Epidermal melanocyte (primary cell): ENCODE measurements at regions not wholly inside any gene's neighbourhood (a gene's known extent, or its start where the extent isn't known, plus 50 kb on each side); places are given as distances from the start of the nearest gene placed in this dataset.
"Not testable (repeated sequence)": the region's sequence is repeated elsewhere in the genome, so short reads cannot be mapped to it uniquely, and the experiment has no call there.

Experiments
- DNase-seq: peaks from one replicate; pipeline ENCODE4 v3.0.0; 2011; ENCODE audit warnings: low spot score; ENCODE audit not compliant: insufficient read length

GRCh38 chr1:191327868-191328267 lies 830.4 kb upstream of the RGS18 start:
- DNase-seq: no peak

GRCh38 chr1:191343816-191344215 lies 814.4 kb upstream of the RGS18 start:
- DNase-seq: no peak

- DNase-seq: no peak
These were observed 811.9 kb upstream of the RGS18 start for GRCh38 chr1:191346381-191346780.

- DNase-seq: no peak
These were observed 809.9 kb upstream of the RGS18 start for GRCh38 chr1:191348328-191348727.

GRCh38 chr1:191350938-191351337 lies 807.3 kb upstream of the RGS18 start:
- DNase-seq: no peak

- DNase-seq: no peak
These were observed 799.5 kb upstream of the RGS18 start for GRCh38 chr1:191358724-191359123.

- DNase-seq: no peak
These were observed 791.6 kb upstream of the RGS18 start for GRCh38 chr1:191366686-191367085.

GRCh38 chr1:191368891-191369654 lies 789.2 kb upstream of the RGS18 start:
- no peak for DNase-seq

GRCh38 chr1:191371626-191372025 lies 786.6 kb upstream of the RGS18 start:
- DNase-seq: no peak

- DNase-seq: no peak
These were observed 770.0 kb upstream of the RGS18 start for GRCh38 chr1:191388283-191388682.

- no peak for DNase-seq
These were observed 761.6 kb upstream of the RGS18 start for GRCh38 chr1:191396622-191397021.

GRCh38 chr1:191398551-191398950 lies 759.7 kb upstream of the RGS18 start:
- DNase-seq: no peak

GRCh38 chr1:191405417-191405816 lies 752.8 kb upstream of the RGS18 start:
- DNase-seq: no peak

- DNase-seq: no peak
These were observed 743.2 kb upstream of the RGS18 start for GRCh38 chr1:191414981-191415640.

- no peak for DNase-seq
These were observed 738.4 kb upstream of the RGS18 start for GRCh38 chr1:191419842-191420241.

- no peak for DNase-seq
These were observed 730.7 kb upstream of the RGS18 start for GRCh38 chr1:191427593-191427992.

GRCh38 chr1:191432817-191433216 lies 725.4 kb upstream of the RGS18 start:
- no peak for DNase-seq

GRCh38 chr1:191438979-191439378 lies 719.3 kb upstream of the RGS18 start:
- no peak for DNase-seq

GRCh38 chr1:191448279-191448678 lies 710.0 kb upstream of the RGS18 start:
- DNase-seq: not testable (repeated sequence)

GRCh38 chr1:191452586-191452985 lies 705.7 kb upstream of the RGS18 start:
- DNase-seq: no peak

- DNase-seq: no peak
These were observed 704.8 kb upstream of the RGS18 start for GRCh38 chr1:191453487-191453886.

GRCh38 chr1:191457889-191458288 lies 700.4 kb upstream of the RGS18 start:
- DNase-seq: no peak

- no peak for DNase-seq
These were observed 698.0 kb upstream of the RGS18 start for GRCh38 chr1:191460234-191460633.
